Endometrial microvascular endothelial cells (primary cell): ENCODE measurements at regions not wholly inside any gene's neighbourhood (a gene's known extent, or its start where the extent isn't known, plus 50 kb on each side); places are given as distances from the start of the nearest gene placed in this dataset.

Source experiments
- in situ Hi-C: cut with HindIII; loops from 2 replicates; pipeline ENCODE4 v1.10.0; 2017; ENCODE audit warnings: low sequenced_read_pairs, low pct_unique_long_range_greater_than_20kb; ENCODE audit errors: inconsistent ontology term

DNA sequence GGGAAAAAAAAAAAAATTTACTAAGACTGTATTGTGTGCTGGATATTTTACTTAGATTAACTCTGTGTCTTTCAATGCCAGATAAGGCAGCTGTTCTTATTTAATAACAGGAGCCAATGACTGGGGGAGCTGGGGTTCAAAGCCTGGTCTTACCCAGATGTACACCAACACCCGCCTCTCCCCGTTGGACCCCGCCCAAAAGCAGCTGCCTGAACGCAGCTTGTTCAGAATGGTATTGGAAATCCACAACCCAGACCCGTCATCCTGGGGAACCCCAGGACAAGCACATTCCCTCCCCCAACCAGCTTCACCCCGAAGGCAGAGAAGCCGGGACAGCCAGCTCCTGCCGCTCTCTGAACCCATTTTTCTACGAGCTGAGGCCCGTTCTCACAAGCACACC lies 113.6 kb upstream of the TMPRSS2 start:
- in situ Hi-C loops, result loop anchor here (25.0 kb wide), 1 partner anchor 141 kb away; the partner anchor contains the start of gene RIPK4

- in situ Hi-C loops, result loop anchor here (25.0 kb wide), 1 partner anchor 141 kb away; the partner anchor contains the start of gene RIPK4
Measured at GRCh38 chr21:41620982-41621381, 113.0 kb upstream of the TMPRSS2 start.

DNA sequence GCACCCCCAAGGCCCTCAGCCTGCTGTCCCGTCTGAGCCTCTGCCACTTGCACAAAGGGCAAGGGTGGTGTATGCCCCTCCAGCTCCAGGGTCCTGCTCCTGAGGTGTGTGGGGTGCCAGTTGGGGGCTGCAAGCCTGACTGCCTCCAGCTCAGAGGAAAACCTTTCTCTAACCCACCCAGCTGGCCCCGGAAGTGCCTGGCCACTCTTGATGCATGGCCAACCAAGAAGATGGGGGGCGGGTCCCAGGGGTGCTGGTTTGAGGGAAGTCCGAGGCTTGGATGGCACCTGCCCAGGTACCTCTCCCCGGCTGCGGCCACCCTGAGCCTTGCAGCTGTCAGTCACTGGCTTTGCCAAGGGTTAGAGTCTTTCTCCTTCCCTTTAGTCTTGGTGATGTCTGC lies 112.6 kb upstream of the TMPRSS2 start:
- in situ Hi-C loops, result loop anchor here (25.0 kb wide), 1 partner anchor 142 kb away; the partner anchor contains the start of gene RIPK4

- in situ Hi-C loops, result loop anchor here (25.0 kb wide), 1 partner anchor 146 kb away; the partner anchor contains the start of gene RIPK4
Measured at GRCh38 chr21:41616031-41616591, 108.2 kb upstream of the TMPRSS2 start.

DNA sequence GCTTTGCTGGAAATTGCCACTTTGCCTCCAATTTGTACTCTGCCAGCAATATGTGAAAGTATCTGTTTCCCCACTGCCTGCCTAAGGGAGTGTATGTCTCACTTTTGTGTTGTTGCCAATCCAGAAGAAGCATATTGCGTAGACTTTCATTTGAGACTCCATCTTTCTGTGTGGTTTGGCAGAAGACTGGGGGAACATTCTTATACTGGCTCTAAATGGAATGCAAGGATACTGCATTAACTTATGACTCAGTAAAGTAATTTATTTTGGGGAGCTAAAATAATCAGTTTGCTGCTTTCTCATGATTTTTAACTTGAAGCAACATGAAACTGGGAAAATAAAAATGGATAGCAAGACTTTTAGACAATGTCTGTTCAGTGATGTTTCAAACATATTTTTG lies 107.7 kb upstream of the TMPRSS2 start:
- in situ Hi-C loops, result loop anchor here (25.0 kb wide), 1 partner anchor 147 kb away; the partner anchor contains the start of gene RIPK4

- in situ Hi-C loops, result loop anchor here (25.0 kb wide), 1 partner anchor 148 kb away; the partner anchor contains the start of gene RIPK4
Measured at GRCh38 chr21:41614511-41614910, 106.6 kb upstream of the TMPRSS2 start.

GRCh38 chr21:41613533-41613909 lies 105.6 kb upstream of the TMPRSS2 start:
- in situ Hi-C loops, result loop anchor here (25.0 kb wide), 1 partner anchor 149 kb away; the partner anchor contains the start of gene RIPK4

GRCh38 chr21:41612674-41613532 lies 104.9 kb upstream of the TMPRSS2 start:
- in situ Hi-C loops, result loop anchor here (25.0 kb wide), 1 partner anchor 149 kb away; the partner anchor contains the start of gene RIPK4

DNA sequence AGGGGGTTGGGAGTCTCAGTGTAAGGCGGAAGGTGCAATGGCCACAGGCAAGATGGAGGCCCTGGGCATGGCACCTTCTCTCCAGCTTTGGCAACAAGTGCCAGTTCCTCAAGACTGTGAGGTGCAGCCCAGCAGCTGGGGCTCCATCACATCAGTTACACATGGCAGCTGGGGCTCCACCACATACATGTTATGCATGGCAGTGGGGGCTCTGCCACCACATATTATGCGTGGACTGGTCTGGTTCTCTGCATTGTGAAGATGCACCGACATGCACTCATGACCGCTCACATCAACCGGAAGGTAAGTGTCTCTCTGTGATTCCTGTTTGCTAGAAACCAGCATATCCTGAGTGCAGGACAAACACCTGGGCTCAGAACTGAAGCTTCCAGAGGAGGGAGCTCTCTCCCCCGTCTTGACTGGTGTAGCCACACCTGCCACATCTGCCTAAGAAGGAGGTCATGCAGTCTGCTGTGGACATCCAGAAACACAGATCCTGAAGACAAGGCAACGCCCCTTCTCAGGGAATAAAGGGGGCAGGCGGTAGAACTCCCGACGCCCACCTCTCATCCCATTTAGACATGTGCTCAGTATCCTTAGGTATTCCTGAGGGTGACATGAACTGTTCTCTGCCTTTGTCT lies 104.1 kb upstream of the TMPRSS2 start:
- in situ Hi-C loops, result loop anchor here (25.0 kb wide), 1 partner anchor 150 kb away; the partner anchor contains the start of gene RIPK4

- in situ Hi-C loops, result loop anchor here (25.0 kb wide), 1 partner anchor 151 kb away; the partner anchor contains the start of gene RIPK4
Measured at GRCh38 chr21:41611441-41611840, 103.5 kb upstream of the TMPRSS2 start.

DNA sequence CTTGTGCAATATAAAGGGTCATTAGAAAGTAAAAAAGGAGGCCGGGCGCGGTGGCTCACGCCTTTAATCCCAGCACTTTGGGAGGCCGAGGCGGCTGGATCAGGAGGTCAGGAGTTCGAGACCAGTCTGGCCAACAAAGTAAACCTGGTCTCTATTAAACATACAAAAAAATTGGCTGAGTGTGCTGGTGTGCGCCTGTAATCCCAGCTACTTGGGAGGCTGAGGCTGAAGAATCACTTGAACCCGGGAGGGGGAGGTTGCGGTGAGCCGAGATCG lies 102.8 kb upstream of the TMPRSS2 start:
- in situ Hi-C loops, result loop anchor here (25.0 kb wide), 1 partner anchor 152 kb away; the partner anchor contains the start of gene RIPK4

DNA sequence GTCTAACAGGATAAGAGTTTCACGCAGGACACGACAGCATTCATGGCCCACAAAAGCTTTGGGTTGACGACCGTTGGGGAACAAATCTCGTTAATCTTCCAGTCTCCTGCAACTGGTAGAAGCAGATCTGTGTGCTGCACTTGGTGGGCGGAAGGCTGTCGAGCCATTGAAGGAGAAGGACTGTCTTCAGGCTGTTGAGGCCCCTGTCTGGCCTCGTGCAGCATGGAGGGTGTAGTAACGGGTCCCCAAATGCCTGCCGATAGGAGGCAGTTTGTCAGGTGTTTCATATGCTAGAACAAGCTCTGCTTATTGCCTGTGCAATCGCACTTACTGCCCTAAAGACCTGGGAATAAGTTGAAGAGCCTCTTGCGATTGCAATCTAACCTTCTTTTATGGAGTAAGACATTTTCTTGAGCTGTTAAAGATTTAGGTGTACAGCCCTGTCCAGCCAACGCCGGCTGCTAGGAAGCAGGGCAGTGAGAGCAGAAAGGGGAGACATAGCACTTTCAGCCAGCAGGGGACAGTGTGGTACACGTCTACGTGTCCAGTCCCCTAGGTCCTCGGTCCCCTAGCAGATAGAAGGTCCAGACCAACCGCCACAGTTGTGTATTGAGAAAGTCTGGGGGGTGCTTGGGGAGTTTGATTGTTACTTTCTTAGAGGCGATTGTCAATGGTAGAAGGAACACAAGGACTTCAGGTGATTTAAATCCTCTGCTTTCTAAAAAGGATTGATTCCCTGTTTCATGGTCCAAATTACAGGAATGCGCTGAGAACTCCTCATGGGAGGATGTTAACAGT lies 102.3 kb upstream of the TMPRSS2 start:
- in situ Hi-C loops, result loop anchor here (25.0 kb wide), 1 partner anchor 152 kb away; the partner anchor contains the start of gene RIPK4

DNA sequence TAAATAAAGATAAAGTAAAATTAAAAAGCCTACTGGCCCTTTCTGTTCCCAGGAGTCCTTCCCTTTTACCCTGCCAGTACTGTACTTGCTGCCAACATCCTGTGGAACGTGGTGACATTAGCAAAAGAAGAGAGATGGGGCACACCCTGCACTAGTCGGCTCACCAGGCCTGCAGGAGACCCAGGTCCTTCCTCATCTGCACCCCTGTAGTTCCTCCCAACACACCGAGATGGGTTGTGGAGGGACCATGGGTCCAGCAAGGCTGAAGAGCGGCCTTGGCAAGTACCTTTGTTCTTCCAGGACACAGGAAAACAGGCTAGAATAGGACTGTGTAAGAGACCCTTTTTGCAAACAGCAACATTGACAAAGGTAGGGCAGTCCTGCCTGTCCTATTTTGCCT lies 98.7 kb upstream of the TMPRSS2 start:
- in situ Hi-C loops, result loop anchor here (25.0 kb wide), 1 partner anchor 156 kb away; the partner anchor contains the start of gene RIPK4

DNA sequence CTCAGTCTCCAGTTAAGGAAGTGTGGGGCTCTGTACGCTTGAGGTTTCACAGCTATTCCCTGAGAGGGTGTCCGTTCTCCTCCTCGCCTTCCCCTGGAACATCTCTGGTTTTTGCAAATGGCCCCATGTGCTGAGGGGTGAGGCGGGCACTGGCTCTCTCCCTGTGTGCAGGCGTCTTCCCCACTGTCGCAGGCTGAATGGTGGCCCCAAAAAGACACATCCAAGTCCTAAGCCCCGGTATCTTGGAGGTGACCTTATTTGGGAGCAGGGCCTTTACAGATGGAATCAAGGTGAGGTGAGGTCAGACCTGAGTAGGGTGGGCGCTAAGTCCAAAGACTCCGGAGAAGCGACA lies 98.0 kb upstream of the TMPRSS2 start:
- in situ Hi-C loops, result loop anchor here (25.0 kb wide), 1 partner anchor 156 kb away; the partner anchor contains the start of gene RIPK4

DNA sequence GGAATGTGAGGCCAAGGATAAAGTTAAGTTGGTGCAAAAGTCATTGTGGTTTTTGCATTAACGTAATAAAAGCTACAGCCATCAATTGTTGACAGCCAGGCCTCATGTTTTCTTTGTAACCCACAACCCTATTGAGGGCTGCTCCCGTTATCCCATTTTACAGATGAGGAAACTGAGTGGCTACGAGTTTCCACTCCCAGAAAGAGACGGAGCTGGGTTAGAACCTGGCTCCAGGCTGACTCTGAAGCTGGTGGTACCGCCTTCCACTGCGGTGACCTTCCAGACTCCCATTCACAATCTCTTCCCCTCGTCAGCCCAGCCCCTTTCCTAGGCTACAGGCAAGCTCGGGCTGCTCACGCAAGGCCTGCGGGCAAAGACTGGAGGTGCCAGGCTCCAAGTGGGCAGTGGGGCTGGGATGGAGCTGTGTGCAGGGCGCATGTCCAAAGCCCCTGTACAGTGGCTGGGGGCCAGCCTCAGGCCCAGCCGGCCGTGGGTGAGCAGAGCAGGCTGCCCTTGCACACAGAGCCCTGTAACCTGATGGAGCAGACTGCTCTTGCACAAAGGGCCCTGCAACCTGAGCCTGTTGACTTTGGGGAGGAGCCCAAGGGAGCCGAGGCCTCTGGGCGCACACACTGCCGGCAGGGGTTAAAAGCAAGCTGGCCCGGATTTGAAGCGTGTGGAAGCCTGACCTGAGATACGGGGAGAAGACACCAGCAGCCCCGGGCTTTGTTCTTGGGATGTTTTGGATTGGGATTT lies 97.4 kb upstream of the TMPRSS2 start:
- in situ Hi-C loops, result loop anchor here (25.0 kb wide), 1 partner anchor 157 kb away; the partner anchor contains the start of gene RIPK4

DNA sequence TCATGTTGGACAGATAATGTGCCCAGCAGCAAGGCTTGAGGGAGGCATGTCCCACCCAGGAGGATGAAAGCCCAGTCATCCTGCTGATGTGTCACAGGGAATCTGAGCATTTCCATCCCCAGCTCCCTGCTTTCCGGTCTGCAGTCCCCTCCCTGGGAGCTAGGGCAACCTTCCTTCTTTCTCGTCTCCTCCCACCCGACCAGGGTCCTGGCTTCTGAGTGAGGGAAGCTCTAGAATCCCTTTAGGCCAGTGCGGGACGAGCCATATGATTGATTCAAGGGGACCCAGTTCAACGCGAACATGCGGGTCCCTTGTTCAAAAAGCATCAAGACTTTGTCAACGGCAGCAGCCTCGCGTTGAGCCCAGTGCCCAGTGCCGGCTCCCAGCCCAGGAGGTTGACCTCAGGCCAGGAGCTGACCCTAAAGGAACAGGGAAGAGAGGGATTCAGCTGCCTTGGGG lies 96.7 kb upstream of the TMPRSS2 start:
- in situ Hi-C loops, result loop anchor here (25.0 kb wide), 1 partner anchor 158 kb away; the partner anchor contains the start of gene RIPK4

DNA sequence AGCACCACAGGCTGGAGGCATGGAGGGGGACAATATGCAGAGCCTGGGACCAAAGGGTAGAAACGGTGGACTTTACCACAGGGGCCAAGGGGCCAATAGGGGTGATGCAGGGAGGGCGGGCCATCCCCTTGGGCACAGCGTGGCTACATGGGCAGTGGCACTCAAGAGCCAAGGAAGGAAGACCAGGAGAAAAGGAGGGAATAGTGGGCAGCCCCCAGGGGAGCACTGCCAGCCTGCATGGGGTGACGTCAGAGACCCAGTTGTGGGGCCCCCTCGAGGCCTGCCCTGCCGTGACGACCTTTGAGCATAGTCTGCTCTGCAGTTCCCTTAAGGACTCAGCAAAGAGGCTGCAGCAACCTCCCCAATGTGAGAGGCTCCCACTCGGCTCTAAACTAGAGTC lies 95.5 kb upstream of the TMPRSS2 start:
- in situ Hi-C loops, result loop anchor here (25.0 kb wide), 1 partner anchor 159 kb away; the partner anchor contains the start of gene RIPK4
